ENCODE measurements at regions not wholly inside any gene's neighbourhood (a gene's known extent, or its start where the extent isn't known, plus 50 kb on each side); places are given as distances from the start of the nearest gene placed in this dataset.

DNA sequence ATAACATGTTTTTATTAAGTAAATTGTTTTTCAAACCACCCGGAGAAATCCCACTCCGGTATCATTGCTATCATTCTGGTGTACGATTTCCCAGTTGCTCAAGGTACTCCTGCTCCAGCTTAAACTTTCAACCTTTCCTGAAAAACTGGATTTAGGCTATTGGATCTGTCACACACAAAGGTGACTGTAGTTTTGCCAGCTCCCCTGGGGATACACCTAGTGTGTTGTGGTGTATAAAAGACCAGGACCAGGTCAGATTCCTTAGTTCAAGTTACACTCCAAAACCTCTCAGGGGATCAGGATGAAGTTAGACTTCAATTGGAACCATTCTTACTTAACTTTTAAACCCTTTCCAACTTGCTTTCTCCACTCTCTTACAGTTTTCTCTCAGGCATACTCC lies 303.9 kb downstream of the NOVA1 start:
- DNase-seq: no peak

DNA sequence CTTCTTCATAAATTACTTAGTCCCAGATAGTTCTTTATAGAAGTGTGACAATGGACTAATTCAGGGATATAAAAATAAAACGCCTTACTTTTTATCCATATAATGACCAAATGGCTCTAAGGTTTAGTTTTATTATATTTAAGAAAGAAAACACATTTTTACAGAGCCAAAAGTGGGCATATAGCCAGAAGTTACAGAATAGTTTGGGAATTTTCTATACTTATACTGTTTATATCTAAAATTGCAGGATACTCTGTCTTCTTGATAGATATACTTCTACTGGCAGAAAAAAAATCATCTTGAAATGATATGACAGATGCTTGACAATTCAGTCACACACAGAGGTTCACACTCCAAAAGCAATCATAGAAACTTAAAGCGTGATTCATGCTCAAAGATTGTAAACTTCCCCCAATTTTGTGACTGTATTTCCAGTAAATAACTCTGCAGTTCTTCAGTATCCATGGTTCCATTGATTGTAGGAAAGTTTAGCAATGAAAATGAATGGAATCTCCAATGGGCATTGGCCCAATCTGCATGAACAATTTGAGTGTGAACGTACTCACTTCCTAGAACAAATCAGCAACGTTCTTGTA lies 307.8 kb downstream of the NOVA1 start:
- DNase-seq: no peak

DNA sequence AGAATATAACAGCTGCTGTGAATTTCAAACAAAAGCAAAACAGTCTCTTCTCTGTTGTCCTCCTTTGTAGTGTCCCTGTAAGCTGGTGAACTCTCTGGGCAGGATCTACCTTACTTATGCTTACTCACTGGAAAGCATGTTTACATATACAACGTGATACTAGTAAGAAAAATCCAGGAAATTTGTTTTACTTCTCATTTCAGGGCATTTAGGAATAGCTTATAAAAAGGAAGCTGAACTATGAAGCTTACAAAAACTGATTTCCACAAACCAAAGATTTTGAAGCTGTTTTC lies 311.0 kb downstream of the NOVA1 start:
- DNase-seq: peak in 1 of 2 experiments; percentile 20

DNA sequence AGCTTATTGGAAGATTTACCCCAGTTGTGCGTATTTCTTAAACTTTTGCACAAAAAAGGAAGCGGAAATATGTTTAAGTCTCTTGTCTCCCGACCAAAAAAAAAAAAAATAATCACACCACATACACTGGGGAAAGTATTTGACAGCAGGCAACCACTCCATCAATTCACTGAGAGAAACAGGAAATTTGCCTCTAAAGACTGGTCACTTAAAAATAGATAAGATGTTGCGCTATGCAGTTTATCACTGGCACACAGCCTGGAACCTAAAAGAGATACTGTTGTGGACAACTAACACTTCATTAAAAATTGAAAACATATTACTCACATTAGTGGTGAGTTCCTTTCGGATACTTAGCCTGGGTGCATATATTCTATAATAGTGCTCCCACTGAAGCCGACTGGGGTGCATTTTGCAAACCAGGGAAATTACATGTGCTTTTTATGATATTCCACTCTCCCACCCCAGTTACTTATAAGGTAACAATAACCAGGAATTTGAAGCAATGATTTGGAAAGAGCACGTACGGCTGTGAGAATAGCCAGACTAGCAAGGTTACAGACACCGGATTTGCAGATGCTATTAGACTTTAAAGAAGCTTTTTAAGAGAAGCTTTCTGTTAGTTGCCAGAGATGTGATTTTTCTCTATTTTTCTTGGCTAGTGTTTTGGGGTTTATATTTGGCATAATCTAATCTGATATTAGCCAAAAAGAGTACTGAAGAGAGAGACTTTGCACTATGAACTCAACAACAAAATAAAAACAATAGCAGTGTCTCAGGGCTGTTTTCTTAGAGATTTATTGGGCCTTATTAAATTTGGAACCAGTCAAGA lies 311.5 kb downstream of the NOVA1 start:
- DNase-seq: no peak

DNA sequence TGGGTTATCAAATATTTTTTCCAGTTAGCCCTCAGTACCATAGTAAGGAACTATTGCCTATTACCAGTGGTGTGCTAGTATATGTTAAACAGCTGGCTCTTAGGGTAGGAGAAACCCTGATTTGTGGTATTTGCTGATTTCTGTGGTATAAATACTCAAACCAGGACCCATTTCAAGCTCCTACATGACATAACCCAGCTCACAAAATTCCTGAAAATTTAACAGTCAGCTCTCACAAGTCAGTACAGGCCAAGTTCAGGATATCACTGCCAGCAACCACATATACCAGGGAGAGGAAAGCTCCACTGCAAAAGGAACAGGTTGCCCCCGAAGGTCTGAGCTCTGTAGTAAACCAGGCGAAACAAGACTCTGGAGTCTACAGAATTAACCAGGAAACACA lies 315.3 kb downstream of the NOVA1 start:
- DNase-seq: peak; percentile 62 to 72

DNA sequence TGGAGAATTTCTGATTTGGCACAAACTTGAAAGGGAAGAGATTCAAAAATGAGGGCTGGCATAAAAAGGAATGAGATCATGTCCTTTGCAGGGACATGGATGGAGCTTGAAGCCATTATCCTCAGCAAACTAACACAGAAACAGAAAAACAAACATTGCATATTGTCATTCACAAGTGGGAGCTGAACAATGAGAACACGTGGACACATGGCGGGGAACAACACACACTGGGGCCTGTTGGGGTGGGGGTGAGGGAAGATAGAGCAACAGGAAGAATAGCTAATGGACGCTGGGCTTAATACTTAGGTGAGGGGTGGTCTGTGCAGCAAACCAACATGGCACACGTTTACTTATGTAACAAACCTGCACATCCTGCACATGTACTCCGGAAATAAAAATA lies 315.8 kb downstream of the NOVA1 start:
- peak; percentile 76 to 80 for DNase-seq

DNA sequence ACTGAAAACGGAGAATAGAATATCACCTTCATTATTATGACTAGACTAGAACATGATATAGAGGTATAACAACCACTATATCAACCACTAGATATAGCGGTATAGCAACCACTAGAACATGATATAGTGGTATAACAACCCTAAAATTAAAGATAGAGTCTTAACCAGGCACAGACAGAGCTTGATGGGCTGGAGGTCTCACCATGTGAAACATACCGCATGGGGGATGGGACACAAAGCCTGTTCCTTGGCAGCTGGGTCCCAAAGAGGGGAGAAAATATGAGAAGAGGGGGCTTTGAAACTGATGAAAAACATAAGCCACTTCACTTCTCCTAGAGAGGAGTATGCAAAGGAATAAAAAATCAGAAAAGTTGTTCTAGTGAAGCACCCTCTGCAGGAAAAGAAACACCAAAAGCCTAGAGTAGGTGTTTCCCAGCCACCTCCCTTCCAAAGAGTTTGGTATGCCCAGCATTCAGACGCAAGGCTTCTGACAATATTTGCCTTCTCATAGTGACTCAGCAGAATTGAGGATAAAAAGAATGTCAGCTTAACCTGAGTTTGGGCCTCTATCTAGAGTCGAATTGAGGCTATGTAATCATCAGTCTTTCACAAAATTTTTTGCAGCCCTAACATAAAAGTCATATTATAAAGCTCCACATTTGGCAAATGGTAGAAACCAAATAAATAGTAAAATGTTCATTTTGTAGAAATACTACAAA lies 316.4 kb downstream of the NOVA1 start:
- DNase-seq: peak; percentile 71 to 91

DNA sequence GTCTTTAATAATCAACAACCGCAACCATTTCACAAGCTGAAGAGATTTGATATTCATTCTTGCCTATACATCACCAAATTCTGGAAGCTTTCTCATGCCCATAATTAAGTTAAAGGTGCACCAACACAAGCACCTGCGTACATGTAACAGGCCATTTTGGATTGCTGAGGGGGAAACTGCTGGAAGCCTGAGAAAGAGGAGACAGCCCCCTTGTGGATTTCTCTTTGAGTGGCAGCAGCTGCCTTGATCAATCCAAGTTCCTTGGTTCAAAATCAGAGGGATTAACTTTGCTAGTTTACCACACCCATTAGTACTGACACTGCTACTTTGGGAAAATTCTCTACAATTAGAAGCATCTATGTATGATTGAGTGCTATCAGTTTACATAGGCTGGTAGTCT lies 321.1 kb downstream of the NOVA1 start:
- DNase-seq: no peak

DNA sequence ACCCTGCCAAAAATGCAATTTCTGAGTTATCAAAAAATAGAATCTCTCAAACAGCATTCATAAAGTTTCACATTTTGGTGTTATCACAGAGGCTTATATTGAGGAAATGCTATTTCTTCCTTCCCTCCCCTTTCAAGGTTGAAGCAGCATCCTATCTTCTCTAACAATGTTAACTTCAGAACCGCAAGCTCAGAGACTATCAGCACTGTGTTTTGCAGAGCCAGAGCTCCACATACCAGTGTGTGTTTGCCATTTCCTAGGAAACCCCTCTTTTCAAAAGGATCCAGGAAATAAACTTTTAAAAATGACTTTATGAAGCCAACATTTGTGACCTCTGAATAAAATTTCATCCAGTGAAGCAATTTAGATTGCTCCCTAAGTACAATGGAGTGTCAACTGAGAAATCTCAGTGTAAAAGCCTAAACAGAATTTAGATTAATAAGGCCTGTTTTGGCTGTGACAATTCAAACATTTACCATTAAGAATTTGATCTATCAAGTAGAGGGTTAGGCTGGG lies 332.6 kb downstream of the NOVA1 start:
- no peak for DNase-seq

DNA sequence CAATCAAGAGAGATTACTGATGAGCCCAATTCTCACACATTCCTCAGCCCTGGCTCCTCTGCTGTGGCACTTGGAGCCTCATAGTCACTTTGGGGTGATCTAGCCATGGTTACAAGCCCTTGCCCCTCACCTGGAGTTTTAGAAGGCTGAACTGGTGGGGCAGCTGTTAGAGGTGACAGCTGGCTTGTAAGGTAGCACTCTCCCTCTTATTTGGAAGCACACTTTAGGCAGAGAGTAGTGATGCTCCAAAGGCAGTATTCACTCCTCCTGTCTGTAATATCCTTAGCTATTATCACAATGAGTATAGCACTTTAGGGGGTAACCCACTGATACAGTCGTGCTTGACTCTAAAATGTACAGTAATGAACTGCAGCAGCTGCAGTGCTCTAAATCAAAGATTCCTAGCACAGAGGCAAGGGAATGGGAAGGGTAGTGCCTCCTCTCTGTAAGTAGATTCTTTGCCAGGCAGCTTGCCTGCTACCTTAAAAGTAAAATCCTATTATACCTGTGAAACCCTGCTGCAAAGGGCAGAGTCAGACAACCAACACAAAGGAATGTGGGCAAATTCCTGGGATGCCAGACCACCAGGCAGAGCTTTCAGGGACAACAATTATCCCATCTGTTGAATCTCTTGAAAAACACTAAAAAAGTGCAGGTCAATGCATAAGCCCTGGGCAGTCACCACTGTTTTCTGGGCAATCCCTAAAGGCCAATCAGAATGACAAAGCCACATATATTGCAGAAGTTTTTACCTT lies 336.3 kb downstream of the NOVA1 start:
- no peak for DNase-seq

DNA sequence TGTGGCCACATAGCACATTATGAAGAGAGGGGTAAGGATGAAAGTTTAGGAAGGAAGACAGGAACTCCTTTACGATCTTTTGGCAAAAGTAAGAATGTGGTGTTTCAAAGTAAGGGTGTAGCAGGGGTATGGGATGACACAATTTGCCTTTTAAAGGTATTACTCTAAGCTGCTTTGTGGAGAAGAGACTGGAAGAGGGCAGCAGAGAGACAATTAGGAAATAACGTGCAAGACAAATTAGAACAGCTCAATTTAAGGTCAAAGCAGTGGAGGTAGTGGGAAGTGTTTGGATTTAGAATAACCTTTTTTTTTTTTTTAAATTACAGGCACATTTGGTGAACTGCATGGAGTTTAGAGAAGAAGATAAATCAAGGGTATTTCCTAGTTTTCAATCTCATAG lies 342.6 kb downstream of the NOVA1 start:
- no peak for DNase-seq

DNA sequence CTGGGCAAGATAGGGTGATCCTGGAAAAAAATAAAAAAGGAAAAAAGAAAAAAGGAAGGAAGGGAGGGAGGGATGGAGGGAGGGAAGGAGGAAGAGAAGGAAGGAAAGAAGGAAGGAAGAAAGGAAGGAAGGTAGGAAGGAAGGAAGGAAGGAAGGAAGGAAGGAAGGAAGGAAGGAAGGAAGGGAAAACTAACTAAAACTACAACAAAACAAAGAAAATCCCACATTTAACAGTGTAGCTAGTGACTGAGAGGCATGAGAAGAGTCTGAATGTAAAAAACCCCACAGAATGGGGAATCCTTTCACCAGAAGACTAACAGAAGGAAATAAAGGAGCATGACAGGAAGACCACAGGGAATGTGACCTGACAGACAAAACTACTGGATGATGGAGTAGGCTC lies 345.7 kb downstream of the NOVA1 start:
- no peak for DNase-seq

DNA sequence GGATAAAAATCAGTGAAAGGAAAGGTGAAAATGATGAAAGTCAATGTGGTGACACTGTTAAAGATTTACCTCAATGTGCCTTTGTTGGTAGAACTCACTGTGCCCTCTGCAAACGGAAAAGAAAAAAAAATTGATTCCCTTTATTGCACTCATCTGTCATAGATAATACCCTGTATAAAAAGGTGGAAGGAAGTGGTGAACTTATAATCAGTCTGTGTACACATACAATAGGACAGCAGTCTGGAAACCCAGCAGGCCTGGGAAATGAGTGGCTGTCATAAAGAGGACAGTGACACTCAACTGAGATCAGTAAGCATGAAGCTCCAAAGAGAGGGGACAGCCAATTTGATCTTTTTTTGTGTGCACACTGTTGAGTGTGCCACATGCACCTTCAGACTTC lies 364.7 kb downstream of the NOVA1 start:
- DNase-seq: no peak

DNA sequence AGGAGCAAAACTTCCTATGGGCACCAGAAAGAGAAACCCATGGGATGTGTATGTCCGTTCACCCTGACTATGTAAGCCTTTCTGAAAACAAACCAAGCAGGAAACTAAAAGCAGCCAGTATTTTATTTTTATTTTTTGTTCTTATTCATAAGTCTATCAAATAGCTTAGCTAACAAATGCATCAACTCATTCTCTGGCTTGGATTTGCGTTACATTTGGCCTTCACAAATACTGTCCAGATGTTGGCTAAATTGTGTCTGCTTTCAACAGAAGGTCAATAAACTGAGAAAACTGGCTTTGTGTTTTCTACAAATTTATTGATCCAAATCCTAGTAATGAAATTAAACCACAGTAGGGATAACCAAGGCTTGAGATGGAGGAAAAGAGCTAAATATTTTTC lies 379.0 kb downstream of the NOVA1 start:
- DNase-seq: no peak

DNA sequence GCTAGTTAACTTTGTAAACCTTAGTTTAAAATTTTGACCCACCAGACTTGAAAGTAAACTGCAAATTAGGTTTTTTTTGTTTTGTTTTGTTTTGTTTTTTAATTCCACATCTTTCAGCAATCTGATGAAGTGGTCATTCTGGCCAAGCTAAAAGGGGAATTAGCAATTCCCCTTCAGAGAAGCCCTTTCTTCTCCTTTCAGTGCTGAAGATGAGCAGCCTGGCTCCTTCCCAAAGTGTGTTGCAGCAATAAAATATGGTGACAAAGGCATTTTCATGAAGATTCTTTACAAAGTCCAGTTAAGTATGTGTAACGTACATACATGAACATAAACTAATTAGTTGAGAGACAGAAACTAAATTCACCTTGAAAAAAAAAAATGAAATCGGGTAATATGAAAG lies 380.1 kb downstream of the NOVA1 start:
- no peak for DNase-seq

DNA sequence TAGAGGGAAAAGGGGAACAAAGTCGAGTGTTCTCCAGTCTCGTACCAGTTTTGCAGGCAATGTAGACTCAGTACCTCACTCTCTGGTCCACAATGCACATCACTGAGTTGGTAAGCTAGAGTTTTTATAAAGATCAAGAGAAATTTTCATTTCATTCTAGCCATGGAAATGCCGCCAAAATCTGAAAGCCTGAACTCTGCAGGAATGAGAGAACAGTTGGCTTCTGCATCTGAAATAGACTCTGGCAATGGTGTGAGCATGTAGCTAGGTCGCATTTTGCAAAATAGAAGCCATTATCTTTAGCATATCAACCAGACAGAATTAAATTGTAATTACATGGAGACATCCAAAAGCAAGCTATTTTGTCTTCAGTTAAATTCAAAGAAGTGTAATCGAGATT lies 381.0 kb downstream of the NOVA1 start:
- DNase-seq: no peak

DNA sequence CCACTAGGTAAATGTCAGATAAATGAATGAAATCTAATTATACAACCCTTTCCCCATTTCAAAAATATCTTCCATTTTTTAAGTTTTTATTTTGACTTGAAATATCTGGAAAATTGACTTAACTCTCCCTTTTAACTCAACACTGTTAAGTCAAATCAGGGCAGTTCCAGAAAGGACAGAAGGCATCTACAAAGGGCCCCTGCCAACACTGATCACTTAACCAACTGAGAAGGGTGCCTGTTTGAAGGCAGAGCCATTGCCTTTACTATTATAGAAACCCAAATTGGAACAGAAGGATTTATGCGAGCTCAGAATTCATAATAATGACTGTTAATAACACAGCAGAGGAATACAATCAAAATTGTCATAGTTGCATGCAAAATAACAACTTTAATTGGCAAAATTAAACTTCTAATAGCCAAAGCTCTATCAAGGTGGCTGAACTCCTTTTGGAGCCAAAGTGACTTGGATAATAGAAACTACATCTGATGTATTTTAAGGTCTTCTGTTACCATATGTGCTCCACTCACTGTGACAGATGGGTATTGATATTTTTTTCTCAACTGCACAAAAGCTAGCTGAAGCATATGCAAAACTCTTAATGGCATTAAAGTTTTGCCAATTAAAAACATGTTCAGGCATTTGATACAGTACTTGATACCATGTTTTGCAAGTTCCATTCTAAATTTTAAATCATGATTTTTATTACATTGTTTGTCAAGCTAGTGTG lies 383.8 kb downstream of the NOVA1 start:
- no peak for DNase-seq

DNA sequence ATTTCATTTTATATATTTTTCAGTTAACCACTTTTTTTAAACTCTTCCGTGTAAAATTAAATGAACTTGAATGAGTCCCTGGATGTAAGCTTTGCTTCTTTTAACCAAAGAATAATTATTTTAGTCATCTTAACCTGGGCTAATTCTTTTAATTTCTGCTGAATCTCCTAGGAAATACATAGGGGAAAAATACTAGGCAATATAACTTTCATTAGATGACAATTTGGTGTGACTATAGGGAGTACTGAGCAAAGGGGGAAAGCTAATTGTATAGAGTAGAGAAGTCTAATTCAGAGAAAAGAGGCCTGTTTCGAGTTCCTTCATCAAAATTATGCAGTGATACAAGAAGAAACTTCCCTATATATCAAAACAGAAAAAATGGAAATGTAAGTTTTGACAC lies 388.1 kb downstream of the NOVA1 start:
- DNase-seq: no peak

DNA sequence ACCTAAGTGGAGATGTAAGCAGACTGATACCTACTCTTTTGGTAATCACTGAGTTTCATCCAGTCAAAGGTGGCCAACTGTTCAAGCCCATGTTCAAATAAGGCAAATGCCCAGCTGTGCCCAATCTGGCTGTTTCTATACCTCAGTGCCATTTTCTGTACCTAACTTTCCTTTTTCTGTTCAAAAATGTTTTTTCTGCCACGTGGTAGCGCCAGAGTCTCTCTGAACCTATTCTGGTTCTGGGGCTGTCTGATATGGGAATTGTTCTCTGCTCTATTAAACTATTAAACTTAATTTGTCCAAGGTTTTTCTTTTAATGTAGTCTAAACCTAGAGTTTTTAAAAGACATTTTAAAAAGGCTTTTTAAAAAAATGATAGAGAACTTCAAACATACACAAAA lies 391.2 kb downstream of the NOVA1 start:
- DNase-seq: no peak

DNA sequence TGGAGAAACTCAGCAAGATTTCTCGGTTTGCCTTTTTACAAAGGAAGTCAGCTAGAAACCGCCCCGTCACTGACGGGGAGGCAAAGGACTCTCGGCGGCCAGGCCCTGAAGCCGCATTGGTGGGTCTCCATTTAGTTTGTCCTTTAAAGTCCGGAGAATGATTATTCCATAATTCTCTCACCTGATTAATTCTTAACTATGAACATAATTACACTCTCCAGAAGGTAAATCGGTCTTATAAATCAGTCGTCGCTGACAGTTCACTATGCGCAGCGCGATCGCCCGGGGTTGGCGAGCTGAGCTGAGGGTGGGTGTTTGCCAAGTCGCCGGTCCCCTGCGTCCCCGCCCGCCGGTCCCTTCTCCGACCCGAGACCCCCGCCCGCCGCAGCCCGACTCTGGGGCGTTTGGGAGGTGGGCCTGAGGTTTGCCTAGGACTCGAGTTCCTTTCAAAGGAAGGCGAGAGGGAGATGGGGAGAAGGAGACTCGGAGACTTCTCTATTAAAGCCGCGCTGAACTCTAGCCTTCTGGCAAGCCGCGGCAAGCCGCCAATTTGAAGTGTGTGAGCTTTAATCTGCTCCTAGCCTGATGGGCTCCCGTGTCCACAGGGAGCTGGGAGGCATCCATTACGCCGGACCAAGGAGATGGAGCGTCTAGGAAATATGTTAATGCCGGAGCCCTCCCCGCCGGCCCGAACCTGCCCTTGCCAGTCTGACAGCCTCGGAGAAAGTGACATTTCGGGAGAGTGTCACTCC lies 392.9 kb downstream of the NOVA1 start:
- DNase-seq: no peak

DNA sequence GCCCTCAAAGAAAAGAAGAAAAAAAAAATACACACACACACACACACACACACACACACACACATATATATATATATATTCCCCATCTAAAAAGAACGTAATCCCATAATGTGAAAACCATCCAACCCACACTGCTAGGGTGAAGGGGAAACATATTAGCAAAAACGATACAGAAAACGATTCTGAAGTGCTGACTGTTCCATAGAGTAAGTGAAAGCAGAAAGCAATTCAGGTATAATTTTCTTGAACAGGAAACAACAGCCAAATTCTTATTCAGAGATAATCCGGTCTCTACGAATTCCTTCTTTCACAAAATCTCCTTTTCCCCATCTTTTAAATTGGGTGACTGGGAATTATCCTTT lies 393.5 kb downstream of the NOVA1 start:
- no peak for DNase-seq

DNA sequence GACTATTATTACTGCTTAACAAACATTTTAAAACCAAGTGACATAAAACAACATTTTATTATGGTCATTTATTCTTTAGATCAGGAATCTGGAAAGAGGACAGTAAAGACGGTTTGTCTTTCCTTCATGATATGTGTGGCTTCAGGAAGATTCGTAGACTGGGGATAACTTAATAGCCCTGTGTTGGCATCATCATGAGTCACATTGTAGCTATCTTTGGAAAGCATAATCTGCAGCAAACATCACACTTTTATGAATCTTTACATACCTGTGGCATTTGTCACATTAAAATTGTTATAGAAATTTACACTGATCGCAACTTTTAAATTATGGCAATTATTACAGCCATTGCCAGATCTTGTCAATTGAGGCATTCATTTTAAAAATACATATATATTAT lies 397.1 kb downstream of the NOVA1 start:
- DNase-seq: no peak

All from NCI-H1930 (cell line).